ENCODE measurements at regions not wholly inside any gene's neighbourhood (a gene's known extent, or its start where the extent isn't known, plus 50 kb on each side); places are given as distances from the start of the nearest gene placed in this dataset.

GRCh38 chr2:191783416-191783815, 63.5 kb downstream of the CAVIN2 start:
- no peaks in the 10 kb centered on the region for H3K27me3 ChIP-seq (replicated peaks; ENCODE audit: control insufficient read depth, insufficient read depth, low read length, poor library complexity, severe bottlenecking)
- no peak overlapping the region for H3K27ac ChIP-seq (ENCODE audit: insufficient read depth, low read length, poor library complexity, severe bottlenecking)
- no peaks in the 10 kb centered on the region for H3K4me1 ChIP-seq (ENCODE audit: control insufficient read depth, insufficient read depth, low read length, poor library complexity, severe bottlenecking)
- no peak for DNase-seq
- H3K9me3 ChIP-seq (ENCODE audit: control insufficient read depth, low read length) = no peaks in the 10 kb centered on the region
- H3K36me3 ChIP-seq (ENCODE audit: control insufficient read depth, insufficient read depth, low read length) = no peaks in the 10 kb centered on the region
- no peak overlapping the region for H3K4me3 ChIP-seq (ENCODE audit: insufficient read depth, low read depth, low read length, poor library complexity, severe bottlenecking)

Data from effector memory CD4-positive, alpha-beta T cell (primary cell).